ENCODE measurements at regions not wholly inside any gene's neighbourhood (a gene's known extent, or its start where the extent isn't known, plus 50 kb on each side); places are given as distances from the start of the nearest gene placed in this dataset.

GRCh38 chr10:59087486-59087885 lies 89.0 kb upstream of the PHYHIPL start:
- TF ChIP-seq CTCF (conservative IDR thresholded peaks at IDR 0.05; ENCODE audit: low read depth in 2 of 2) (no peak), POLR2AphosphoS5 (IDR thresholded peaks at IDR 0.05; ENCODE audit: low read depth) (no peak), REST (IDR thresholded peaks at IDR 0.05; ENCODE audit: unreplicated experiment) (no peak), EZH2 (IDR thresholded peaks at IDR 0.05; ENCODE audit: low read depth, unreplicated experiment) (no peak), CREB1 (CRISPR knock-in tag; IDR thresholded peaks at IDR 0.05; ENCODE audit: low read depth) (no peak), EZH2phosphoT487 (IDR thresholded peaks at IDR 0.05; ENCODE audit: unreplicated experiment) (no peak), NANOG (IDR thresholded peaks at IDR 0.05; ENCODE audit: borderline replicate concordance) (no peak)

Data from GM23338 (cell line).